ENCODE measurements at regions not wholly inside any gene's neighbourhood (a gene's known extent, or its start where the extent isn't known, plus 50 kb on each side); places are given as distances from the start of the nearest gene placed in this dataset.

DNA sequence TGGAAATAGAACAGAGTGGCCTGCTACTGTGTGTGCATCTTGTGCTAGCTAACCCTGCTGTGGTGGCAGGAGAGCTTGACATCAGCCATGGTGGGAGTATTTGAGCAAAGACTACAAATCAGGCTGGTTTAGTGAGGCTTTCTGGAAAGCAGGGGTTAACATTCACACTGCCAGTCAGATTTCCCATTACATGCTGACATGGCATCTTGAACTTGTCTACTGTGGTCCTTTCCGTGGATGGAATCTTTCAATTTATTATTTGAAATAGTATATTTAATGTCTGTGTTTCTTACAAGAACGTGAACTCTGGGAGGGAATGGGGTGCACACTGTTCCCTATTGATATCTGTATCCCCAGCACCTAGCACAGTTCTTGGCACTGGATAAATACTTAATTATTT is 60.8 kb downstream of the GCNT4 start:
- TF ChIP-seq EGR1 (IDR thresholded peaks at IDR 0.05; ENCODE audit: low read depth) (no peak), REST (IDR thresholded peaks at IDR 0.05; ENCODE audit: low read depth) (no peak), RAD21 (IDR thresholded peaks at IDR 0.05; ENCODE audit: low read depth) (no peak), EZH2 (IDR thresholded peaks at IDR 0.05) (no peak), SRF (IDR thresholded peaks at IDR 0.05; ENCODE audit: low read depth) (no peak), FOSL1 (IDR thresholded peaks at IDR 0.05; ENCODE audit: low read depth) (no peak), ATF3 (IDR thresholded peaks at IDR 0.05) (no peak), ELF1 (IDR thresholded peaks at IDR 0.05; ENCODE audit: borderline replicate concordance, low read depth) (no peak), CEBPB (IDR thresholded peaks at IDR 0.05; ENCODE audit: low read depth) (no peak), POLR2AphosphoS5 (IDR thresholded peaks at IDR 0.05; ENCODE audit: low read depth, low read length) (no peak), SIN3A (IDR thresholded peaks at IDR 0.05; ENCODE audit: low read depth) (no peak), POLR2A (IDR thresholded peaks at IDR 0.05; ENCODE audit: borderline replicate concordance, extremely low read depth, insufficient read depth, insufficient read length) (no peak), ZBTB33 (IDR thresholded peaks at IDR 0.05; ENCODE audit: extremely low read depth, insufficient replicate concordance, low read length) (no peak), MAX (IDR thresholded peaks at IDR 0.05) (no peak), TCF7L2 (IDR thresholded peaks at IDR 0.05; ENCODE audit: borderline replicate concordance, extremely low read depth, insufficient read depth, insufficient read length) (no peak), ZNF274 (IDR thresholded peaks at IDR 0.05; ENCODE audit: low read depth, low read length) (no peak)
- TF ChIP-seq, protein P1, sequence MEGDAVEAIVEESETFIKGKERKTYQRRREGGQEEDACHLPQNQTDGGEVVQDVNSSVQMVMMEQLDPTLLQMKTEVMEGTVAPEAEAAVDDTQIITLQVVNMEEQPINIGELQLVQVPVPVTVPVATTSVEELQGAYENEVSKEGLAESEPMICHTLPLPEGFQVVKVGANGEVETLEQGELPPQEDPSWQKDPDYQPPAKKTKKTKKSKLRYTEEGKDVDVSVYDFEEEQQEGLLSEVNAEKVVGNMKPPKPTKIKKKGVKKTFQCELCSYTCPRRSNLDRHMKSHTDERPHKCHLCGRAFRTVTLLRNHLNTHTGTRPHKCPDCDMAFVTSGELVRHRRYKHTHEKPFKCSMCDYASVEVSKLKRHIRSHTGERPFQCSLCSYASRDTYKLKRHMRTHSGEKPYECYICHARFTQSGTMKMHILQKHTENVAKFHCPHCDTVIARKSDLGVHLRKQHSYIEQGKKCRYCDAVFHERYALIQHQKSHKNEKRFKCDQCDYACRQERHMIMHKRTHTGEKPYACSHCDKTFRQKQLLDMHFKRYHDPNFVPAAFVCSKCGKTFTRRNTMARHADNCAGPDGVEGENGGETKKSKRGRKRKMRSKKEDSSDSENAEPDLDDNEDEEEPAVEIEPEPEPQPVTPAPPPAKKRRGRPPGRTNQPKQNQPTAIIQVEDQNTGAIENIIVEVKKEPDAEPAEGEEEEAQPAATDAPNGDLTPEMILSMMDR (IDR thresholded peaks at IDR 0.05 in 2 of 3, conservative IDR thresholded peaks at IDR 0.05 in 1 of 3; ENCODE audit: borderline replicate concordance in 1 of 3, insufficient read depth in 1 of 3, low read depth in 2 of 3, low read length in 2 of 3), result no peak
- Histone ChIP-seq H3K9me3 (ENCODE audit: control insufficient read depth in 1 of 2, insufficient read depth in 1 of 2, low read depth in 1 of 2, low read length in 2 of 2) (no peaks in the 10 kb centered on the region), H4K20me1 (ENCODE audit: insufficient read depth) (no peaks in the 10 kb centered on the region), H3K27ac (ENCODE audit: low read depth, low read length) (no peak overlapping the region), H3K4me1 (ENCODE audit: control insufficient read depth in 1 of 2, insufficient read depth in 2 of 2, low read length in 2 of 2) (no peaks in the 10 kb centered on the region), H3K4me3 (replicated peaks in 1 of 2; ENCODE audit: low read depth in 1 of 2, low read length in 2 of 2) (no peak overlapping the region), H3K79me2 (ENCODE audit: insufficient read depth, low read length) (no peaks in the 10 kb centered on the region), H3K27me3 (ENCODE audit: insufficient read depth, low read length) (no peaks in the 10 kb centered on the region), H2AFZ (ENCODE audit: low read depth, low read length, poor library complexity, severe bottlenecking) (no peak overlapping the region), H3K36me3 (ENCODE audit: control insufficient read depth in 1 of 2, insufficient read depth in 2 of 2, low read length in 2 of 2) (no peaks in the 10 kb centered on the region), H3K9ac (ENCODE audit: low read length) (no peak overlapping the region), H3K4me2 (ENCODE audit: low read length) (no peak overlapping the region), H3K9me2 (ENCODE audit: insufficient read depth) (no peaks in the 10 kb centered on the region)
- ChIA-PET RAD21 (ENCODE audit: low non-redundant PET in 1 of 2, low total read pairs in 2 of 2, uncharacterized antibody in 2 of 2, unreplicated experiment in 2 of 2) (no interaction called here), POLR2A (no interaction called here), CTCF (no interaction called here)
- DNase-seq (ENCODE audit: low read depth, low spot score) (no peak), ATAC-seq (no peak)
- BruUV-seq (replicated peaks), result no TSS peak
- intact Hi-C loops (cut with micrococcal nuclease), result no loop called here
